DMS153 treated with DMSO at 0.1 percent for 48 hours (cell line): ENCODE measurements at regions not wholly inside any gene's neighbourhood (a gene's known extent, or its start where the extent isn't known, plus 50 kb on each side); places are given as distances from the start of the nearest gene placed in this dataset.

Source experiments
- DNase-seq: peaks from one replicate; lab custom pipeline; 2025; ENCODE audit not compliant: unreplicated experiment; lab: John Stamatoyannopoulos, UW

DNA sequence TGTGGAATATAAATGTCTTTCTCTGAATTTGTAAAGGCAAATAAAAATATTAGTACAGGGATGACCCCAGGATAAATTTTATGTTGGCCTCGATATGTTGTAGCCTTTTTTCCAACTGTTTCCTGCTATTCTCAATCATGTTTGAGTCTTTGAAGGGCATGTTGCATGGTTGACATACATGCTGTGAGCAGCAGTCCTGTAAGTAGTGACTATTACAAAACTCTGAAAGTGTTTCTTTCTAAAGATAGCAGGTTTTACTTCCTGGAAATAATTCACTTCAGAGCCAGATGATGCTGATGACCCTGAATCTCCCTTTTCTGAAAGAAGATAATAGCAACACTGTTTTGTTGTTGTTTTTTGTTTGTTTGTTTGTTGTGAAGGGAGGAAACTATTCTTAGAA, 393.0 kb upstream of the GNPDA2 start:
- no peak for DNase-seq

DNA sequence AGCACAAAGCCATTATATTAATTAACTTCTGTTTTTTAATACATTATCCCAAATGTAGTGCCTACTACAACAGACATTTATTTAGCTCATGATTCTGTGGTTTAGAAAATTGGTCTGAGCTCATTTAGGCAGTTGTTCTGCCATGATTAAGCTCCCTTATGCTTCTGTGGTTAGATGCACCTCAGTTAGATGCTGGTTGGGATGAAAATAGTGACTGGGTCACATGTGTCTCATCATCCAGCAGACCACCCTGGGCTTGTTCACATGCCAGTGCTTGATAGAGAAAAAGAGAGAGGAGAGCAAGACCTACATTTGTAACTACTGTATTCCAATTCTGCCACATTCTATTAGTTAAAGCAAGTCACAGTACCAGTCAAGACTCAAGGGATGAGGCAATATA, 376.4 kb upstream of the GNPDA2 start:
- no peak for DNase-seq

DNA sequence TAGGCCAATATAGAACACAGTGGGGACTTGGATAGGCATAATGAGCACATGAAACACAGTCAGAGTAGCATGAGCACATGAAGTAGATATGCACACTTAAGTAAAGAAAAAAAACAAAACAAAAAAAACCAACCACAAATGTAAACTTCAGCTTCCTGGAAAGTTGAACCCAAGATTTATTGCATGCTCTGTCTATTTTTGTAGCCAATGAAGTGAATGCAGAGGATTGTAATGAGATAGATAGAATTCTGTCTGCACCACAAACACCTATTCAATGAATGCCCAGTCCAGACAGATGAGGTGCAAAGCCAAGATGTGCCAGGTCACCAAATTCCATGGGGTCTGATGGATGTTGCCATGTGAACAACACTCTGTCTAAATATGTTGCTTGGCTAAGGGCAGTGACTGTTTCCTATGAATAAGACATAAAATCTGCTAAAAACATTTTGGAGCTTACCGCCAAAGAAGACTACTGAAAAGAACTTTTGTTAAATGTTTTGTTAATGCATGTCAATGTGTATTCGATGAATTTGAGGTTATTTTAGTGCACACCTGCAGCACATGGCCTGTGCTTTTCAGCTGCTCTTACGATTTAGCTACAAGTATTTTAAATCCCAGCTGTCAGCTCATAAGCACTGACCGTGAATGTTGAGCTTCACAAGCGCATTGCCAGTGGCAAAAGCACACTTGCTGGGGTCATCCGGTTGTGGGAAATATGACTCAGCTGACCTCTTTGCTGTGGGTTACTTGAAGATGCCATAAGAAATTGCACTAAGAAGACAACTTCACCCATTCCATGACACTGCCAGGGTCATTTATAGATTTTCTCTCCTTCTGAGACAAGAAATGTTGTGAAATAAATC, 374.8 kb upstream of the GNPDA2 start:
- no peak for DNase-seq

DNA sequence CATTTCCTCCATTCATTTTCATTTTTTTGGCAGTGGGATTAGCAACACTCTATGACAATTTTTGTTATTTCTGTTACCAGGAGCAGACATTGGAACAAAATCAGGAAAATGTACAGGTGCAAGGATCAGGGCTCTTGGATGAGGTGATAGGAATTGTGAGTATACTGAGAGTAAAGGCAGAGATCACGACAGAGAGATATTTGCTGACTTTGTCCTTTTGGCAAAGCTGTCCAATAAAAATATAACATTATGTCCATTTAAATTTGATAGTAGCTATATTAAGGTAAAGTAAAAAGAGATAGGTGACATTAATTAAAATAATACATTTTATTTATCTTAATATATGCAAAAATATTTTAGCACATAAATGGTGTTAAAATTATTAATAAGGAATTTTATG, 373.1 kb upstream of the GNPDA2 start:
- DNase-seq: no peak

DNA sequence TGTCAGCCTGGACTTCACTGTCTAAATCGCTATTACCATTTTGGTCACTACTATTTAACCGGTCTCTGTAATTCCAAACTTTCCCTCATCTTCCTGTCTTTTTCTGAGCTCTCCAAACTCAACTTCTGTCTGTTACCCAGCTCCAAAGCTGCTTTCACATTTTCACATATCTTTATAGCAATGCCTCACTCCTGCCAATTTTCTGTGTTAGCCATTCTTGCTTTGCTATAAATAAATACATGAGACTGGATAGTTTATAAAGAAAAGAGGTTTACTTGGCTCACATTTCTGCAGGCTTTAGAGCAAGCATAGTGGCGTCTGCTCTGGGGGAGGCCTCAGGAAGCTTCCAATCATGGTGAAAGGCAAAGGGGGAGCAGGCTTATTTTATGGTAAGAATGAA, 368.3 kb upstream of the GNPDA2 start:
- no peak for DNase-seq

DNA sequence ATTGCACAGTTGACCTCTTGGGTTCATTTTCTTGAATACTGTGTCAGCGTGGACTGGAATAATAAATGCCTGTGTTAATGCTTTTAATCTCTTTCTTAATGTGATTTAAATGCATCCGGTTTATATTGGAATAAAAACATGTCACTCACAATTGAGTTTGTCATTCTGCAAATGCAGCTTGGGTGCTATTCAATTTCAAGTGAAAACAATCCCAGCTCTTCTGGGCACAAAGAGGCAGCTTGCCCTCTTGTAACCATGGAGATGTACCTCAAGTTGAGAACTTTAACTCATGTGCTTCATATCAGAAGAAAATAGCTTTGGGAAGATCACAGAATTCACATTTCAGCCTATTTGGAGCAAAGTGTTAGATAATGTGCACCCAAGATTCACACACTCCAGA, 355.7 kb upstream of the GNPDA2 start:
- DNase-seq: no peak

DNA sequence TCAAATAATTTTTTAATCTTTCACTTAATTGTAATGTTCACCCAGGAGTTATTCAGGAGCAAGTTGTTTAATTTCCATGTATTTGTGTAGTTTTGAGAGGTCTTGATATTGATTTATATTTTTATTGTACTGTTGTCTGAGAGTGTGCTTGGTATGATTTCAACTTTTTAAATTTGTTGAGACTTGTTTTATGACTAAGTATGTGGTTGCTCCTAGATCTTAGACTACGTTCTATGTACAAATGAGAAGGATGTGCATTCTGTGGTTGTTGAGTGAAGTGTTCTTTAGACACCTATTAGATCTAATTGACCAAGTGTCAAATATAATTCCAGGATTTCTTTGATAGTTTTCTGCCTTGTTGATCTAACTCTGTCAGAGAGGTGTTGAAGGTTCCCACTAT, 353.3 kb upstream of the GNPDA2 start:
- no peak for DNase-seq

DNA sequence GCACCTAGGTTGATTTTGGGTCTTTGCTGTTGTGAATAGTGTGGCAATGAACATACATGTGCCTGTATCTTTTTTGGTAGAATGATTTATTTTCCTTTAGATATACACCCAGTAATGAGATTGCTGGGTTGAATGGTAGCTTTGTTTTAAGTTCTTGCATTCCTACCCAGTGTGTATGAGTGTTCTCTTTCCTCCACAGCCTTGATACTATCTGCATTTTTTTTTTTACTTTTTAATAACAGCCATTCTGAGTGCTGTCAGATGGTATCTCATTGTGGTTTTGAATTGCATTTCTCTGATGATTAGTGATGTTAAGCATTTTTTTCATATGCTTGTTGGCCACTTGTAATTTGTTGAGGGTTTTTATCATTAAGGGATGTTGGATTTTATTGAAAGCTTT, 351.8 kb upstream of the GNPDA2 start:
- no peak for DNase-seq

DNA sequence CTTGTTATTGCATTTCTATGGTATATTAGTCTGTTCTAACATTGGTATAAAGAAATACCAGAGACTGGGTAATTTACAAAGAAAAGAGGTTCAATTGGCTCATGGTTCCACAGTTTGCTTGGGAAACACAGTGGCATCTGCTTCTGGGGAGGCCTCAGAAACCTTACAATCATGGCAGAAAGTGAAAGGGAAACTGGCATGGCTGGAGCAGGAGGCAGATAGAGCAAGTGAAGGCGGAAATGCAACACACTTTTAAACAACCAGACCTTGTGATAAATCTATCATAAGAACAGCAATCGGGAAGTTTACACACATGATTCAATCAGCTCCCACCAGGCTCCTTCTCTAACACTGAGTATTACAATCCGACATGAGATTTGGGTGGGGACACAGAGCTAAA, 346.6 kb upstream of the GNPDA2 start:
- DNase-seq: no peak

DNA sequence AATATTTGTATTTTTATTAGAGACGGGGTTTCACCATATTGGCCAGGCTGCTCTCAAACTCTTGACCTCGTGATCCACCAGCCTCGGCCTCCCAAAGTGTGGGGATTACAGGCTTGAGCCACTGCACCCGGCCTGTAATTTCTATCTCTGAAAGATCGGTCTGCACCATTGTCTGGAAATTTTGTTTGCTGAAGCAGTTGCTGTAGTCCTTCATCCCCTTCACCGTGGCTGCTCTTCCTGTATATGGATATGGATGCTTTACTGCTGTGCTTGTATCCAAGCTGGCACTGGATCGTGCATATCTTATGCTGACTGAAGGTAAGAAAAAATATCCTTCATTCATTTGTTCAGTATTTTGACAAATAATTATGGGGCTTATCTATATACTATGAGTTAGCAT, 338.4 kb upstream of the GNPDA2 start:
- no peak for DNase-seq

DNA sequence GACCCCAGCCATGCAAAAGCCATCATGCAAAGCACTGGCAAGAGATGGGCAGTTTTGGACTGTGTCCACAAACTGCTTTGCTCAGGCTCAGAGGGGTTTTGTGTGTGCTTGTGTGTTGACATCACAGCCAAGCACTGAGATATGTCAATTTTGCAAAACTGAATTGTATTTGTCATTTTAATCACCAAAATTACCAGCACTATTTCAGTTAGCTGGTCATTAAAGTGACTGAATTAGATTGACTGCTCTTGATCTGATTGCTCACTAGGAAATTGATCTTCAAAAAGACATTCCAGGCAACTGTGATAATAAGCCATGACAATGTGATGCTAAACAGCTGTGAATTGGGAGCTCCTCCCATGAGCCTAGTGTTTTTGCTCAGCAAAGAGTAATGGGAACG, 337.3 kb upstream of the GNPDA2 start:
- DNase-seq: no peak

DNA sequence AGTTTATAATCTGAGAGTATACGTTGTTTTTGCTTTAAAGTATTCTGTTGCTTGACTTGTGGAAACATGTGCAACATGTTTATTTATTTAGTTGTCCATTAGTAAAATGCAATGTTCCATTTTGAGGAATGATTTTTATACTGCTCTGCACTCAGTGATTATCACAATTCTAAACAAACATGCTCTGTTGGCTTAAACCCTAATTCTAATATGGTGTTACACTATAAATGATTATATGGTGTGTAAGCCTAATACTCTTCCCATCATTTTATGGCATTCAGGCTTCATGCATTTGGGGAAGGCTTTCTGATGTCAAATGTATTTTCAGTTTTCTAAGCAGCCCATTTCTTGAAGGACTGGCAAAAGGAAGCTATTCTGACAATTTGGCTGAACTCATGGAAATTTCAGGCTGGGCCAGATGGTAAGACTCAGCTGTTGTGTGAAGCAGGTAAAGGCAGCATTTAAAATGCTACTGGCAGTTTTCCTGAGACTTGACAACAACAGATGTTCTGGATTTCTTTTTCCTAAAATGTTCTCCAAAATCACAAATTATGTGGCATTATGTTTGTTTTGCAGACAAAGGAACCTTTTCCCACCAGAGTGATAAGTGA, 336.7 kb upstream of the GNPDA2 start:
- DNase-seq: no peak

DNA sequence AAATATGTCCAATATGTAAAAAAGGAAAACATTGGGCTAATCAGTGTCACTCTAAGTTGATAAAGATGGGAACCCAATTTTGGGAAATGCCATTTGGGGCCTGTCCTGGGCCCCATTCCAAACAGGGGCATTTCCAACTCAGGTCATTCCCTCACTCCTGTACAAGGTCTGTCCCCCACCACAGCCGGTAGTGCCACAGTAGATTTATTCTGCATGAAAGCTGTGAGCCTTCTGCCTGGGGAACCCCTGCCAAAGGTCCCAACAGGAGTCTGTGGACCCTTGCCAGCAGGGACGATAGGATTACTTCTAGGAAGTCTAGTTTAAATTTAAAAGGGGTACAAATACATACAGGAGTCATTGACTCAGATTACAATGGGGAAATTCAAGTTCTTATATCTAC, 317.6 kb upstream of the GNPDA2 start:
- no peak for DNase-seq

DNA sequence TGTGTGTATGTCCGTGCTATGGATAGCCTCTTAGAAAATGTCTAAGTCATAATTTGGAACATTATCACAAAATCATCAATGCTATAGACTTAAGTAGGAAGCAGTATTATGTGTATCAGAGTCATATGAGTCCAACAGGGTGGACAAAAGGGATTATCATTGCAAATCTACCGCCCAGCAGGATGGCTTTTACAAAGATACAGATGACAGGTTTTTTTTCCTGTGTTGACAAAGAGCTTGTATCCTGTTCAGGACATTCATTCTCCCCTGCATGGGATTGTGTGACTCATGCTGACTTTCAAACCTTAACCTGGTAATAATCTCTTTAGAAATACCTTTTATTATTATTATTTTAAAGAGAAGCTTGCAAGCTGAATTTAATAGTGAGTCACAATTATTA, 310.3 kb upstream of the GNPDA2 start:
- no peak for DNase-seq

DNA sequence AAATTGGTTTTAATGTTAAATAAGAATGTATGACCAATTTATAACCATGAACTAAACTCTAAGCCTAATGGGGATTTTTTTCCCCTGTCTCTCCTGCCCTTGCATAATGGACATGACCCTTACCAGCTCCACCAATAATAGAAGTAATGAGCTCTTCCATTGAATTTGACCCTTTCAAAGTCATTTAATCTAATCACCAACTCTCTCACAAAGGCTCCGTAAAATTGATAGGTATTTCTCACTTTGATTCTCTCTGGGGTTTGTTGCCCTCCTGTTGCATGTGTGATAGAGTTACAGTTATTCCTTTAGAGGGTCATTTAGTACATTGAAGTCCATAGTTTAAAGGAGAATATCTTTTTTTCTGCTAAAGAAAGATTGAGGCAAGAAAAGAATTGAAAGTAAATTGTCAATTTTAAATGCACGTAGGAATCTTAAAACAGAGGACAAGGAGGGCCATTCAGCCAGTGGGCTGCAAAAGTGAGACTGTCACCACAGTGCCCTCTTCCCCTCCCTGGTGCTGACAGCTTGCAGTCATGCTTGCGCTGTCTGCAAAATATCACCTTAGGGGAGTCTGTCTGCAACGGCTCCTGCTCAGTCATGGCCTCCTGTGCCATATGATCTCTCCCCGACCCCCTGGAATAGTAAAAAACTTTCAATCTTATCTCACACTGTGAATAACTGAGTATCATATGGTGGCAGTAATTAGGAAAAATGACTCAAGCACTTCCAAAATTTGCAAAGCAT, 307.5 kb upstream of the GNPDA2 start:
- DNase-seq: no peak

DNA sequence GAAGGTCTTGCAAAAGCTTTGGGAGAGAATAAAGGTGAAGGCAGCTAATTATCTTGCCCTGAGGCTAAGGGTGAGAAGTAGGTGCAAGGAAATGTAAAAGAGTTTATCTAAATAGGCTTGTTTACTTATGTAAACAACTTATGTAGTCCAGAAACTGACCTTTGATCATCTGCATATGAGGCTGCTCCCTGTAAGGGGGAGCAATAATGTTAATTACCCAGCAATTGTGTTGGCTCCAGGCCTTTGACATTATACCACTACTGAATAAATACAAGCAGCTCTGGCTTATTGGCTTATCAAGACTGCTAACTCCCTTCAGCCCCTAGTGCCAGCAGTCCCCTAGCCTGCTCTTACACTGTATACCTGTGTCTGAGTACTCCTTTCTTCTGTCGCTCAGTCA, 303.7 kb upstream of the GNPDA2 start:
- DNase-seq: no peak

DNA sequence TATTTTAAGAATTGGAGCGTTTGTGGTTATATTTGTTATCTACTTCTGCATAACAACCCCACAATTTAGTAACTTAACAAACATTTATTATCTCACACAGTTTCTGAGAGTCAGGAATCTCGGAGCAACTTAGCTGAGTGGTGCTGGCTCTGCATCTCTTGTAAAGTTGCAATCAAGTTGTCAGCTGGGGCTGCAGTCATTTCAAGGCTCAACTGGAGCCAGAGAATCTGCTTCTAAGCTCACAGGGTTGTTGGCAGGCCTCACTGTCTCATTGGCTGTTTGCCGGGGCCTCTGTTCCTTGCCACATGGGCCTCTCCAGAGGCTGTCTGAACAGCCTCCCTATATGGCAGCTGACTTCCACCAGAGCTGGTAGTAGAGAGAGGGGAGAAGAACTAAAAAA, 281.2 kb upstream of the GNPDA2 start:
- DNase-seq: no peak

DNA sequence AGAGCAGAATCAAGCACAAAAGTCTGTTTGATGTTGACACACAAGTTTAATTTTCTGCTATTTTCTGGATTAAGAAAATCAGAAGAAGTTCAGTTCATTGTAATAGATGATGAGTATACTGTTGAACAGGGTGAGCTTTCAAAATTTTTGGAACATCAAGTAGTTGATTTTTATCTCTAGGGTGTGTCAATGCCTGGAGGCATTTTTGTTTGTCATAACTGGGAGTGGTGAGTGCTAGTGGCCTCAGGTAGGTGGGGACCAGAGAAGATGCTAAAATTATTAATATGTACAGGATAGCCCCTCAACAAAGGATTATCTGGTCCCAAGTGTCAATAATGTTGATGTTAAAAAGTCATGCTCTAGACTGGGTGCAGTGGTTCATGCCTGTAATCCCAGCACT, 279.7 kb upstream of the GNPDA2 start:
- no peak for DNase-seq

DNA sequence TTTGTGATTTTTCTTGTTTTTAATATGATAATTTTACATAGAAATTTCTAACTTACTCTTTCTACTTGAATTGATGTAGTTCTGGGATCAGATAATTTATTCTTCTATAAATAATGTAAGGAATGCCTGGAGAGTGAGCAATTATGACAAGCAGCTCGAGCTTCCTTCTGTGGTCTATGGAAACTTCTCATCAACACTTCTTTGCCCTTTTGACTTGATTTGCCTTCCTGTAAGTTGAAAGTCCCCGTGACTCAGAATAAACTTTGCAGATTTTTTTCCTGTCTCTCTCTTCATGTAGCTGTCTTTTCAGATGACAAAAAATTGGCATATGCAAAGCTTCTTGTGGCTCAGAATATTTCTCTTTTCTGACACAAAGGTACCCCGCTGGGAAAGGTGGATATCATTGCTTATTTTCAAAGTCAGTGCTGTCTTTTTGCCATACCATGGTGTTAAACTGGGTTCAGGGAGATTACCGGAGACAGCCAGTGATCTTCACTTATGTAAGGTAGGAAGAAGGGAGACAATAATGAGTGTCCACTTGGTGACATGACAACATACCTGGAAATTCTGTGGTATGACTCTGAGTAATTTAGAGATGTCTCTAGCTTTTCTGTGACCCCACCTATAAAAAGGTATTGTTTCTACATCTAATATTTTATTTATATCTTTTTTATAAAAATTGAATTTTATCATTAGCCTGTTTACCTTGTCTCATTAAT, 278.6 kb upstream of the GNPDA2 start:
- no peak for DNase-seq

DNA sequence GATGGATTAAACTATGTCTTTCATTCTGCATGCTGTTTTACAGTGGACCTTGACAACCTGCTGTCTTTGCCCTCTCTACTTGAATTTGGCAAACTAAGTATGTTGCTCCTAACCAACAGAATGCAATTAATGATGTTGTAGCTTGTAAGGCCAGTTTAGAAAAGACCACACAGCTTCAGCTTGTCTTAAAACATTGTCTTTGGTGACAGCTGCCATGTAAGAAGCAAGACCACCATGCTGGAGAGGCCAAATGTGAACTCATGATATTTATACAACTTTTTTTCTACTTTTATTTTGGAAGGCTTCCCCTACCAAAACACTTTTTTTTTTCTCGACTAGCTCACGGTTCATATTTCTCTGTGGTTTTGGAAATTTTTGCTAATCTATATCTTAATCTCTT, 278.0 kb upstream of the GNPDA2 start:
- DNase-seq: no peak

DNA sequence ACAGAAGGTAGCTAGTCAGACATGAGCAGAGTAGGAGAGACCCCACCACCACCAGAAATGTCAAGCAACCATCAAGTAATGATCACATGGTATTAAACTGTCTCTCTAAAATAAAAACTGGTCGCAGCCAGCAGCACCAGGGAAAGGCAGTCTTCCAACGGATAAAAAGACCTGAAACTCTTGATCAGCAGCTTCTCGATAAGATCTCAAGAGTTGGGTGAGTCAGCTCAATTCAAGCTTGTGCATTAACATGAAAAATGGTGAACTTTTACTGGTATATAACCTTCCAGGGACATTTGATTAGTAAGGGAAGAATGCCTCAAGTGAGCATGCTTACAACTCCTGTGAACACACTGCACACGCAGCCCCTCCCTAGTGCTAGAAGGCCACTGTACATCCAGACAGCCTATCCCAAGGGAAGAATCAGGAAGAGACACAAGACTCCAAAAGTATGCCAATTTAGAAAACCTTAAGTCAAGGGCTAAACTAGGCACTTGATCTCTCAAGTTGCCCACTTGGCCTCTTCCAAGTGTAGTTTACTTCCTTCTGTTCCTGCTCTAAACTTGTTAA, 270.0 kb upstream of the GNPDA2 start:
- no peak for DNase-seq
